ENCODE measurements at regions not wholly inside any gene's neighbourhood (a gene's known extent, or its start where the extent isn't known, plus 50 kb on each side); places are given as distances from the start of the nearest gene placed in this dataset.

DNA sequence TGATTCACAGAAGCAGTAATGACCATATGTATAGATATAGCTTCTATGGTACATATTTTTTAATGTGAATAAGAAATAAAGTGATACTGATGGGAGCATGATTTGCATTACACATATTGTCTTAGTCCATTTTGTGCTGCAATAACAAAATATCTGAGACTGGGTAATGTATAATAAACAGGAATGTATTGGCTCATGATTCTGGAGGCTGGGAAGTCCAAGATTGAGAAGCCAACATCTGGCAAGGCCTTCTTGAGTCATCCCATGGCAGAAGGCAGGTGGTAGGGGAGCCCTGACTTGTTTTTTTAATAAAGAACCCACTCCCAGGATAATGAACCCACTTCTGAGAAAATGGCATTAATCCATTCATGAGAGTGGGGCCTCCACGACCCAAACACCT is 185.6 kb upstream of the RREB1 start:
- no peak for DNase-seq

DNA sequence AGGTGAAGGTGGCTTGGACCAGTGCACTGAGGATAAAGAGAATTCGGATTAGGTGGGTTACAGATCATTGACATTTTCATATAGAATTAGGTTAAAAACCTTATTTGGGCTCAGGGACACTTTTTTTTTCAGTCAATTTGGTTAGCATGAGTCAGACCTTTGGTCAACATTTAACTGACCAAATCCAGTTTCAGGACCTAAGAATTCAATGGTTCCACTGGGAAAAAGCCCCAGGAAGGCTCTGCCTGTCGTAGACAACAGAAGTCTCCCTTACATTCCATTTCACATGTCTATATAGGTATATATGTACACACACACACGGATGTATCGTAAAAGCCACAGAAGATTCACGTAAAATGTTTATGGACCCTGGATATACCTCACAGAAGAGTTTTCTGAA is 184.2 kb upstream of the RREB1 start:
- DNase-seq, result no peak

DNA sequence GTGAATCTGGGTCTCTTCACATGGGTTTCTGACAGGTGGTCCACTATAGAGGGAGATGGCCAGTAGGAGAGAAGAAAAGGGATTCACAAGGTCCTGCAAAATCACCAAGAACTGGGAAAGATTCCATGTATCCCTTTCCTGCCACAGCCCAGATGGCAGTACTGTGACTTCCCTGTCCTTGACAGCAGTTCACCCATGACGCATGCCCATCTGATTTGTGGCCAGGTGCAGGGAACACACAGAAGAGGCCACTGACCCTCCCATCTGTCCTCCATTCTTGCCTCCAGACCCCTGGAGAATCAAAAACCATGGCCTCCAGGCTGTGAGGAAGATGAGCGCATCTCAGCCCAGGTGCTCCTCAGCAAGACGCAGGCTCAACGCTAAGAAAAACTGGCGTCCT is 183.1 kb upstream of the RREB1 start:
- no peak for DNase-seq

DNA sequence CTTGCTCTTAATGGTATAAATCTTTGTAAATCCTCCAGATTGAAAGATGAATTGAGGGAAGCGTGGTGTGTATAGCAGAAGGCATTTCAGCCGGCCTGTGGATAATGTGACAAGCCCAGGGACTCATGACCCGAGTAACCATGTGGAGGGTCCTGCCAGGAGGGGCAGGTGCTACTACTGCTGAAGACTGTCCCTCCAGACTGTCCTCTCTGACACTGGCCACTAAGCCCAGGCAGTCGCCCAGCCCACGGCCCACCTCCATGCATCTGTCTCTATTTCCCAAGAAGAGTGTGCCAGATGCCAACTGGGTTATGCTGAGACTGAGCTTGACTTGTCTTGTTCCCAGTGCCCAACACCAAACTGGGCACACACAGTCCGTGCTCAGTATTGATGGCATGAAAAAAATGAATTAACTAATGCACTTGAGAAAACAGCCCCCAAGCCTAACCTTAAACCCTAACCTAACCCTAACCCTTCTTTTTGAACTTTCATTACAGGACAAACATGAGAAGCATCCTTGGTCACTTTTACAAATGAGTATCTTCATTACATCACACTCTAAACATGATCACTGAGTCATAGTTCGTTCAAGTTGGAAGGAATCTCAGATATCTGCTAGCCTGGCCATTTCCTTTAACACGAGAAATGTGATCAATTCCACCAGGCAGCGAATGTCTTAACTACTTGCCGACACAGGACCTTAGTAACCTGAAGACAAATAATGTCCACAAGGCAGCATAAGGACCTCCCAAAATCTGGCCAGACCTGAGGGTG is 182.2 kb upstream of the RREB1 start:
- no peak for DNase-seq

DNA sequence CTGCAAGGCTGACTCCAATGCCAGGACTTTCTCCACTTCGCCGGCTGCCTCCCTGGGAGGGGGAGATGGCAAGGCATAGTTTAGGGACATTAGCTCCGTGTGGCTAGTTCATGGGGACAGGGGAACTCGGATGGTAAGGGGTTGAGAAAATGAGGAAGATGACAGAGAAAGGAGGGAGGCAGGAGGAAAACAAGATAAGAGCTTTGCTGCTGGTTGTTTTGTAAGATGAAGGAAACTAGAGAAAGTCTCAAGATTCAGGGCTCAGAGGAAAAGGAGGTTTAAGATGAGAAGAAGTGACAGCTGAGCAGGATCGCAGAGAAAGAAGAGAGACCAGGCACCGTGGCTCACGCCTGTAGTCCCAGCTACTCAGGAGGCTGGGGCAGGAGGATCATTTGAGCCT is 180.9 kb upstream of the RREB1 start:
- DNase-seq, result no peak

DNA sequence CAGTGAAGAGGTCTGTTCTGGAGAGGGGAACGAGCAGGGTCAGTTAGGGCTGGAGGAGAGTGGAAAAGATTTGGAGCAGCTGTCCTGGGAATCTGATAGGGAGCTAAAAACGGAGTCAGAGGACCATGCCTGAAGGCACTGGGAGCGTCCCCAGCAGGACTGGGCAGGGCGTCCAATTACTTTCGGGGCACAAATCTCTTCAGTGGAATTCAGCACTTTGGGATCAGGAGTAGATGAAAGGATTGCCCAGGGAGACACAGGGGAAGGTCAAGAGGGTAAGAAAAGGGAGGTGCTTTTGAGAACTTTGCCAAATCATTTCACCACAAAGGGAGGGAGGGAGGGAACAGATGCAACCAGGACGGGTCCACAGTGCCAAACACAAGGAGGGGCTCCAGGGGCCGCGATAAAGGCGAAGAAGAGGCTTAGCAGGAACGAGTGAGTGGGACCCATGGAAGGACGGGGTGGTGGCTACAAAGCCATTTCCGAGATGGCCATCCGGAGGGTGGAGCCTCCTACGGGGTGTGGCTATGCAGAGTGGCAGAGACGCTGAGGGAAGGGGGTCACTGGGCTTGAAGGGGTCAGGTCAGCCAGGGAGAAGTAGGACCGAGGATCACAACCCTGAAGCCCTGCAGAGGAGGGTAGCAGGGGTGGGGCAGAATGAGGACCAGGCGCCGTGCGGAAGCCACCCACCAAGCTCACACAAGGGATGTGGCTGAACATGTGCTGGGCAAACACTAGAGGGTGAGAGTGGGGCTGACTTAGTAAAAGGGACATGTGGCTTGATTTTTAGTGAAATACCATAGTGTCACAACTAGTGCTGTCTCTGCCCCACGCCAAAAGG is 180.0 kb upstream of the RREB1 start:
- no peak for DNase-seq

DNA sequence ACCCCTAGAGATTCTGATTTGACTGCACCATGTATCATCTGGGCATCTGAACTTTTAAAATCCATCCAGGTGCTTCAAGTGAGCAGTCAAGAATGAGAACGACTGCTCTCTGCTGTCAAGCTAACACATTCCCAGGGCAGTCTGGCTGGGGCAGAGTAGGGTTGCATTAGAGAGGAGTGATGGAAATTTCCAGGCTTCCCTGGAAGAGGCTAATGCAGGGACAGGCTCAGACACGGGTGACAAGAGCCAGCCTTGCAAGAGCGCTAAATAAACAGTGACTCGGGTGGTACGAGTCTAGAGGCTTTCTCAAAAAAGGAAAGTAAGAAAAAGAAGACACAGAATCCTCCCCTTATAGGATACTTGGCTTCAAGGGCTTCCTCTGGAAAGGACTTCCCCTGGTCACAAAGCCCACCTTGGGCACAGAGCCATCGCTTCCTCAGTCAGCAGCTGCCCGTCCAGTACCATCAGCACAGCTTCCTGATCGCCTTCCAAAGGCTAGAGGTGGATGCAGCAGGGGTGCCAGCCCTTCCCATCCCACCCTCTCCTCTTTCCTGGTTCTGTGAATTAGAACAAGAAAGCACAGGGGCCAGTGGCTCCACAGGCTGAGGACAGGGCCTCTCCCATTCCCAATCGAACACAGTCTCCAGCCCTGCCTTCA is 177.4 kb upstream of the RREB1 start:
- no peak for DNase-seq

DNA sequence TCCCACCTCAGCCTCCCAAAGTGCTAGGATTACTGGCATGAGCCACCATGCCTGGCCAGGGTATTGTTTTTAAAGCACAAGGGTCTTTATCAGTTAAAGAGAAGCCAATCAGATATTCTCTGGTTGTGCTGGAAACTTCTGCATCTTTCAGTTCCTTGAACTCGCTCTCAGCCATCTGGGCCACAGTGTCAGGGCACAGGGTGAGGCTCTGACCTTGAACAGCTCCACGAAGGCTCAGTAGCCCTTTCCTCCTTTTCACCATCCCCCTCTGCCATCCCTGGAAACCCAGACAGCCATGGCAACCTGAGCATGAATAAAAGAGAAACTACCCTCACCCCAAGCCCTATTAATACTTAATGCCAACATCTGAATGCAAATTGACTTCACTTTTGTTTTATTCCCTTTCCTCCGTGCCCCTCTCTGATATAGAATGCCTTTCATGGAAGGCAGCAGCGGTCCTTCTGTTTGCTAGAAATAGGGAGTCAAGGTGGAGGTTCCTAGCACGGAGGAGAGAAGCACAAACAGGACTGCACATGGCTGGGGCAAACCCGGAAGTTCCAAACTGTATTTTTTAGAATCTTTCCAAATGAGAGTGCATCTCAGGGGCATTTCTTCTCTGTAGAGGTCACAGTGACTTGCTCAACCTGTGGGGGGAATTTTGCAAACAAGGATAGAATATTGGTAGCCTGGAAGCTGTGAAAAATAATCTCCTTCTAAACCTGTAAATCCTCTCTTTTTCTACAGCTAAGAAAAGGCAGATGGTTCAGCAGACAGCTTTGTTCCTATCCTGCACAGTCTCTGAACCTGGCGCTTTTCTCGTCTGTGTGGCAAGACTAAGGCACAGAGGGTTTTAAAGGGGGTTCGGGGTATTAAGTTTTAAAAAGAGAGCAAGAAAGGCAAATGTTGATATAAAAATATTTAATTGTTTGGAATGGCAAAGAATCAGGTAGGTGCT is 176.4 kb upstream of the RREB1 start:
- no peak for DNase-seq

DNA sequence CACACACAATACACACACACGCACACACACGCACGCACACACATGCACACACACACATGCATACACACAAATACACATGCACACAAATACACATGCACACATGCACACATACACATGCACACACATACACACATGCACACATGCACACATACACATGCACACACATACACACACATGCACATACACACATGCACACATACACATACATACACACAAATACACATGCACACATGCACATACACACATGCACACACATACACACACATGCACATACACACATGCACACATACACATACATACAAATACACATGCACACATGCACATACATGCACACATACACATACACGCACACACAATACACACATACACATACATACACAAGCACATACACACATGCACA is 175.4 kb upstream of the RREB1 start:
- DNase-seq, result no peak

DNA sequence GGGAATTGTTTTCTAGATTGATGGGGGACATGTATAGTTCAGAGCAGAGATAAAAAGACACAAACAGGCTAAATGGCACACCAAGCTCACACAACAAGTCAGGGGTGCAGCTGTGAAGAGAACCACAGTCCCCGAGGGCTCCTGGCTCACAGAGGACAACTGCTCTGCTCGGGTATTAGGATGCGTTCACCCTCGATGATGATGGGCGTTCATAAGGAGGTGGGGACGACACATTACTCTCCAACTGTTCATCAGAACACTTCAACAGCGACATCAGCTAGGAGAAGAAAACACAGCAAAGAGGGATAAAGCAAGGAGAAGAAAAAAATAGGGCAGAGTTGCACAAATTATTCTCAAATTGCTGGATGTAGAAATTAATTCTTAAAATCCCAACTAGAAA is 174.8 kb upstream of the RREB1 start:
- DNase-seq, result no peak

DNA sequence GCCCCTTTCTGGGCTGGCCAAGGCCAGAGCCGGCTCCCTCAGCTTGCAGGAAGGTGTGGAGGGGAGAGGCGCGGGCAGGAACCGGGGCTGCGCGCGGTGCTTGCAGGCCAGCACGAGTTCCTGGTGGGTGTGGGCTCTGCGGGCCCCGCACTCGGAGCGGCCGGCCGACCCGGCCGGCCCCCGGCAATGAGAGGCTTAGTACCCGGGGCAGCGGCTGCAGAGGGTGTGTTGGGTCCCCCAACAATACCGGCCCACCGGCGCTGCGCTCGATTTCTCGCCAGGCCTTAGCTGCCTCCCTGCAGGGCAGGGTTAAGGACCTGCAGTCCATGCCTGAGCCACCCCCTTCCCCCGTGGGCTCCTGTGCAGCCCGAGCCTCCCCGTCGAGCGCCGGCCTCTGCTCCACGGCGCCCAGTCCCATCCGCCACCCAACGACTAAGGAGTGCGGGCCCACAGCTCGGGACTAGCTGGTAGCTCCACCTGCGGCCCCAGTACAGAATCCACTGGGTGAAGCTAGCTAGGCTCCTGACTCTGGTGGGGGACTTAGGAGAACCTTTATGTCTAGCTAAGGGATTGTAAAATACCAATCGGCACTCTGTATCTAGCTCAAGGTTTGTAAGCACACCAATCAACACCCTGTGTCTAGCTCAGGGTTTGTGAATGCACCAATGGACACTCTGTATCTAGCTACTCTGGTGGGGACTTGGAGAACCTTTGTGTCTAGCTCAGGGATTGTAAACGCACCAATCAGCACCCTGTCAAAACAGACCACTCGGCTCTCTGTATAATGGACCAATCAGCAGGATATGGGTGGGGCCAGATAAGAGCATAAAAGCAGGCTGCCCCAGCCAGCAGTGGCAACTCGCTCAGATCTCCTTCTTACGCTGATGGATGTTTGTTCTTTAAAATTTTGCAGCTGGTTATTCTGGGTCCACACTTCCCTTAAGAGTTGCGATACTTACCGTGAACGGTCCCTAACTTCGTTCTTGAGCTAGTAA is 167.4 kb upstream of the RREB1 start:
- no peak for DNase-seq

DNA sequence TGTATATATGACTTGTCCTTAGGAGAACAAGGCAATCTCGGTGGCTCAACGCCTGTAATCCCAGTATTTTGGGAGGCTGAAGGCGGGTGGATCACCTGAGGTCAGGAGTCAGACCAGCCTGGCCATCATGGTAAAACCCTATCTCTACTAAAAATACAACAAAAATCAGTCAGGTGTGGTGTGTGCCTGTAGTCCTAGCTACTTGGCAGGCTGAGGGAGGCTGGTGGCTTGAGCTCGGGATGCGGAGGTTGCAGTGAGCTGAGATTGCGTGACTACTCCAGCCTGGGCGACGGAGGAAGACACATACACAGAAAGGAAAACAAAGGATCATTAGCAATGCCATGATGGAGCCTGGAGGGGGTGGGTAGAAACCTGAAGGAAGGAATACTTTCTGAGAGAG is 166.6 kb upstream of the RREB1 start:
- DNase-seq, result no peak

DNA sequence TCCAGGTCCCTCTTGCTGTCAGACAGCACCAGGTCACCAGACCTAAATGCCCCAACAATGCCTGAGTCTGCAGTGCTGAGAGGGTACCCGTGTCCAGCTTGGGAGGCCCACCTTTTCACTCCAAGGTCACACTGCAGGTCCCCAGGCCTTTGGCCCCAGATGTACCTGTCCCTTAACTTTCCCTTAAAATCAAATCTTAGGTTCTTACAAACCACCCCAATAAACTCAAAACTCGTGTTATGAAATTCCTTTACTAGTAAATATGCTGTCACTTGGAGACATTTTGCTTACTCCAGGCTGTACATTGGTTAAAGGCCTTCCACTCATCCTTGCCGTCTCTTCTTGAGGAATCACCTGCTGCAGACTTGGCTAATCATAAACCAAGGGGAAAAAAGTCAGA is 165.7 kb upstream of the RREB1 start:
- no peak for DNase-seq

DNA sequence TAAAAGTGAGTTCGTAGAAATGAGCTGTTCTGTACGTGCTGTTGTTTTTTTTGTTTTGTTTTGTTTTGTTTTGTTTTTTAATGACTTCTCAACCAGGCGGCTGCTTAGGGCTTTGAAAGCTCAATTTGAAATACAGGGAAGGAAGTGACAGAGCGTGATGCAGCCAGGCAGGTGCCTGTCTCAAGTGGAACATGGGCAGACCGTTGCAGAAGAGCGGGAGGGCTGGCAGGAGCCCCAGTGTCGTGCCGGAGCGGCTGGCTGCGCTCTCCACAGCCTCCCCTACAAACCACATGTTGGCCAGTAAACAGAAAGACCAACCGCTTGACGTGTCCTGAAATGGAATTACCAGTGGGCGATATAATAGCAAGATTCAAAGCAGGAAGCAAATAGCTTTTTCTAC is 164.9 kb upstream of the RREB1 start:
- peak; percentile 21 for DNase-seq

DNA sequence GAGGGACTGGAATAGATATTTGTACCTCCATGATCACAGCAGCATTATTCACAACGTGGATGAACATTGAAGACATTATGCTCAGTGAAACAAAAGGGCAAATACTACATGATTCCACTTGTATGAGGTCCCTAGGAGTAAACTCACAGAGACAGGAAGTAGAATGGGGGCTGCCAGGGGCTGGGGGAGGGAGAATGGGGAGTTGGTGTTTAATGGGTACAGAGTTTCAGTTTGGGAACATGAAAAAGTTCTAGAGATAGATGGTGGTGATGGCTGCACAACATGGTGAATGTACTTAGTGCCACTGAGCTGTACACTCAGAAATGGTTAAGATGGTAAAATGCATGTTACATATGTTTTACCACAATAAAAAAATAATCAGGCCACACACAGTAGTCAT is 164.3 kb upstream of the RREB1 start:
- DNase-seq, result no peak

DNA sequence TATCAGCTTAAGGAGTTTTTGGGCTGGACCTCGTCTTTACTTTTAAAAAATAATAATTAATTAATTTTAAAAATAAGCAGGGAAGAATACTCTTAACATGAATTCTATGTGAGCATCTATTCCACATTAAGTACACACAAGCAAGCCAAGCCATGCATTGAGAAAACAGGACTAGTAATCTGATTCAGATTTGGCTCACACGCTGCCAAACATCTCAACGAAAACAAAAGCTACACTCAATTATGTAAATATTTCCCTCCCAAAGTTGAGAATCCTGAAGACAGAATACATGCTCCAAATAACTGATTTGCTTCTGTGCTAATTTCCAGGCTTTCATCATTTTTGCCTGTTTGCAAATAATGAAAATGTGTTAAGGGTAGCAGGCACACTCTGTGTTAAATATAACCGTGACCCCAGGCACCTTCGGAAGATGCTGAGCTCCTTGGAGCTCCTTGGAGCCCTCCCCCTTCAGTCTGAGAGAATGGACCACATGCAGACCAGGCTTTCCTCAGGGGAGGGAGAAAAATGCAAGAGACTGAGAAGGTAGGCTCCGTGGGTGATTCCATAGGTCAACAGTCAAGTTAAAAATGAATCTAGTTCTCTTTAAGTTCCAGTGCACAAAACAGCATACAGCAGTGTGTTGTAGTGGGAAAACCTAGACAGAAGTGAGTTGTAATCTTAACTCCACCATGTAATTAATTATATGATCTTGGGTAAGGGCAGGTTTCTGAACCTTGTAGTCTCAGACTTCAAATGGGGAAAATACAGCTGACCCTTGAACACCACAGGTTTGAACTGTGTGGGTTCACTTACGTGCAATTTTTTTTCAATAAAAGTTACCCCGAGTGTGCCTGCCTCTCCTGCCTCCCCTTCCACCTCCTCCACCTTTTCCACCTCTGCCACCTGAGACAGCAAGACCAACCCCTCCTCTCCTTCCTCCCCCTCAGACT is 161.3 kb upstream of the RREB1 start:
- DNase-seq, result no peak

DNA sequence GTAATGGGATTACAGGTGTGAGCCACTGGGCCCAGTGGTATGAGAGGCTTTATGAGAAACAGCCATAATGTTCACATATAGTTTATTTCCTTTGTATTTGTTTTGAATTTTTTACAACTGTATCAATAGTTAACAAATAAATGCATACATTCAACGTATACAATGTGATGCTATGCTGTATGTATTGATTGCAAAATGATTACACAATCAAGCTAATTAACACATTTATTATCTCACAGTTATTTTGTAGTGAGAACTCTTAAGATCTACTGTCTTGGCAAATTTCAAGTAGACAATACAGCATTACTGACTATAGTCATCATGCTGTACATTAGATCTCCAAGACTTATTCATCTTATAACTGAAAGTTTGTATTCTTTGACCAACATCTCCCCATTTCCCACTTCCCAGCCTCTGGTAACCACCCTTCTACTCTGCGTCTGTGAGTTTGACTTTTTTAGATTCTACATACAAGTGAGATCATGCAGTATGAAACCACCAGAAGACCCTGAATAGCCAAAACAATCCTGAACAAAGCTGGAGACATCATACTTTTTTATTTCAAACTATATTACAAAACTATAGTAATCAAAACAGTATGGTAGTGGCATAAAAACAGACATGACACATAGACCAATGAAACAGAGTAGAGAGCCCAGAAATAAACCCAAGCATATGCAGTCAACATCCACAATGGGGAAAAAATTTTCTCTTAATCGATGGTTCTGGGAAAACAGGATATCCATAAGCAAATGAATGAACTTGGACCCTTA is 157.2 kb upstream of the RREB1 start:
- DNase-seq, result no peak

DNA sequence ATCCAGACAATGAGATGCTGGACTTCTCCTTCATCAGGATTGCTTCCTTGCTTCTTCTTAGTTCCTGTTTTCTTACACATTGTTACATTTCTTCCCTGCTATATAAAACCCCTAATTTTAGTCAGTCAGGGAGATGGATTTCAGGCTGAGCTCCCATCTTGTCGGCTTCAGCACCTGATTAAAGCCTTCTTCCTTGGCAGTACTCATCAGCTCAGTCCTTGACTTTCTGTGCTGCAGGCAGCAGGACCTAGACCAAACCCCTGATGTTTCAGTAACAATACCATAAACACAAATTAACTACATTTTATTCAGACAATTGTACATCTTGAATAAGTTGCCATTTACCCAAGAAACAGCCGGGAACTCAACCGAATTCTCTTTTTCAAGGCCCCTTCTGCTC is 156.4 kb upstream of the RREB1 start:
- no peak for DNase-seq

DNA sequence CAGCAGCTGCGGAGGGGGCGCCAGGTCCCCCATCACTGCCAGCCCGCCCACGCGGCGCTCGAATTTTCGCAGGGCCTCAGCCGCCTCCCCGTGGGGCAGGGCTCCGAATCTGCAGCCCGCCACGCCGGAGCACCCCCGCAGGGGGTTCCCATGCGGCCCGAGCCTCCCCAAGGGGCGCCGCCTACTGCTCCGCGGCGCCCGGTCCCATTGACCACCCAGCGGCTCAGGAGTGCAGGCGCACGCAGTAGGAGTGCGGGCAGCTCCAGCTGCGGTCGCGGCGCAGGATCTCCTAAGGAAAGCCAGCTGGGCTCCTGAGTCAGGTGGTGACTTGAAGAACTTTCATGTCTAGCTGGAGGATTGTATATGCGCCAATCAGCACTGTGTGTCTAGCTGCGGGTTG is 155.3 kb upstream of the RREB1 start:
- DNase-seq, result no peak
